A673 (cell line): ENCODE measurements at regions not wholly inside any gene's neighbourhood (a gene's known extent, or its start where the extent isn't known, plus 50 kb on each side); places are given as distances from the start of the nearest gene placed in this dataset.

Experiments
- CTCF ChIP-seq: fragments of 300-800, 200-600 bp; sonication (generic); conservative IDR thresholded peaks from 2 replicates; pipeline ENCODE4 v1.5.1; 2017; ENCODE audit warnings: low read depth, mild to moderate bottlenecking, antibody characterized with exemption, low read length, moderate library complexity, mixed read lengths
- EZH2 ChIP-seq: fragments of 200-600 bp; sonication (generic); IDR thresholded peaks from 2 replicates; pipeline ENCODE4 v1.6.1; 2017; ENCODE audit warnings: borderline replicate concordance, low read depth, mild to moderate bottlenecking, mixed read lengths, antibody characterized with exemption, low read length; ENCODE audit not compliant: poor library complexity, severe bottlenecking

GRCh38 chr5:12557012-12557411 is 652.8 kb upstream of the CTNND2 start:
- no peak for TF ChIP-seq CTCF
- no peak for TF ChIP-seq EZH2
